VCaP (cell line): ENCODE measurements at regions not wholly inside any gene's neighbourhood (a gene's known extent, or its start where the extent isn't known, plus 50 kb on each side); places are given as distances from the start of the nearest gene placed in this dataset.
"Not testable (repeated sequence)": the region's sequence is repeated elsewhere in the genome, so short reads cannot be mapped to it uniquely, and the experiment has no call there.

Experiments used
- H3K27ac ChIP-seq: fragments of 450-650 bp; 2 replicates; pipeline ENCODE4 v1.5.1; 2017
- TF ChIP-seq, protein P1 (sequence below): fragments of 450-650 bp; conservative IDR thresholded peaks from 2 replicates; pipeline ENCODE4 v1.5.1; 2017; ENCODE audit warnings: mild to moderate bottlenecking, moderate library complexity

DNA sequence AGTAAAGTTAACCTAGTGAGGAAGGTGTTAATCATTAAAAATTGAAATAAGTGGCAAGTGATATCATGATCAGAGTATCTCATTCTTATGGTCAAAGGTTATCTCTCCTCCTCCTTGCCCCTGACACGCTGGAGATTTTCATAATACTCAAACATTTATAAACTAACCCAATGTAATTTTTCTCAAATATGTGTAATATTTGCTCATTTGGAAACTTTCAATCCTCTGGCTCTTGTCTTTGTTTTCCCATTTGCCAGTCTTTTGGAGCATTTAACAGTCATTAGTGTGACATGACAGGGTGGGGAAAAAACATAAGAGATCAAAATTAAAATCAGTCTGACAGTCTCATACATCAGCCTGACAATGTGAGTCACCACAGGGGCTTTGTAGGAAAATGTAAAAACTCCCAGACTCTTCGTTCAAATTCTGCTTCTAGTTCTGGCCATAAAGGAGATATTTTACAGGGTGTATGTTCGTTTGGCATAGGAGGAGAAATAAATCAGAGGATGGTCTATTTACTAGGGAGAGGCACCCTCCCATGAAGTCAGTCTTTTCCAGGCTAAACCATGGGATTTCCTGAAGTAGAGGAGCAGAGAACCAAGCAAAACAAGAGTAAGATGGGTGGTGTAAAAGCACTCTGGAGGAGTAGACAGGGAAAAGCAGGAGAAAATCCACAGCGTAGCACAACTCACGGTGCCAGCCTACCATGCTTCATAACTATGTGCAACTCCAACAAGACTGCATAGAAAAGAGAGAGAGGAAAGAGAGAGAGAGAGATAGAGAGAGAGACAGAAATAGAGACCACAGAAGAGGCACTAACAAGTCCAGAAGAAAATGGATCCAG is 369.2 kb upstream of the PDE3A start:
- TF ChIP-seq, protein P1, sequence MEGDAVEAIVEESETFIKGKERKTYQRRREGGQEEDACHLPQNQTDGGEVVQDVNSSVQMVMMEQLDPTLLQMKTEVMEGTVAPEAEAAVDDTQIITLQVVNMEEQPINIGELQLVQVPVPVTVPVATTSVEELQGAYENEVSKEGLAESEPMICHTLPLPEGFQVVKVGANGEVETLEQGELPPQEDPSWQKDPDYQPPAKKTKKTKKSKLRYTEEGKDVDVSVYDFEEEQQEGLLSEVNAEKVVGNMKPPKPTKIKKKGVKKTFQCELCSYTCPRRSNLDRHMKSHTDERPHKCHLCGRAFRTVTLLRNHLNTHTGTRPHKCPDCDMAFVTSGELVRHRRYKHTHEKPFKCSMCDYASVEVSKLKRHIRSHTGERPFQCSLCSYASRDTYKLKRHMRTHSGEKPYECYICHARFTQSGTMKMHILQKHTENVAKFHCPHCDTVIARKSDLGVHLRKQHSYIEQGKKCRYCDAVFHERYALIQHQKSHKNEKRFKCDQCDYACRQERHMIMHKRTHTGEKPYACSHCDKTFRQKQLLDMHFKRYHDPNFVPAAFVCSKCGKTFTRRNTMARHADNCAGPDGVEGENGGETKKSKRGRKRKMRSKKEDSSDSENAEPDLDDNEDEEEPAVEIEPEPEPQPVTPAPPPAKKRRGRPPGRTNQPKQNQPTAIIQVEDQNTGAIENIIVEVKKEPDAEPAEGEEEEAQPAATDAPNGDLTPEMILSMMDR = no peak
- no peak overlapping the region for H3K27ac ChIP-seq

GRCh38 chr12:19999805-20000138 is 368.6 kb upstream of the PDE3A start:
- no peak overlapping the region for H3K27ac ChIP-seq
- TF ChIP-seq, protein P1 = no peak

- TF ChIP-seq, protein P1 = no peak
- H3K27ac ChIP-seq = no peak overlapping the region
Measured at GRCh38 chr12:20000229-20000849, 368.0 kb upstream of the PDE3A start.

GRCh38 chr12:20003252-20003651 is 365.1 kb upstream of the PDE3A start:
- H3K27ac ChIP-seq = no peak overlapping the region
- TF ChIP-seq, protein P1 = no peak

GRCh38 chr12:20004952-20005351 is 363.4 kb upstream of the PDE3A start:
- H3K27ac ChIP-seq = no peak overlapping the region
- TF ChIP-seq, protein P1 = no peak

- TF ChIP-seq, protein P1 = no peak
- no peak overlapping the region for H3K27ac ChIP-seq
Measured at GRCh38 chr12:20006871-20007730, 361.2 kb upstream of the PDE3A start.

- H3K27ac ChIP-seq = not testable (repeated sequence)
Measured at GRCh38 chr12:20009965-20010364, 358.4 kb upstream of the PDE3A start.
